Kidney capillary endothelial cell (primary cell): ENCODE measurements at regions not wholly inside any gene's neighbourhood (a gene's known extent, or its start where the extent isn't known, plus 50 kb on each side); places are given as distances from the start of the nearest gene placed in this dataset.
"Not testable (repeated sequence)": the region's sequence is repeated elsewhere in the genome, so short reads cannot be mapped to it uniquely, and the experiment has no call there.

Experiments
- DNase-seq: peaks from one replicate; pipeline ENCODE4 v3.0.0-alpha.2; 2018; ENCODE audit warnings: low spot score

GRCh38 chr14:49114161-49114893 is 471.9 kb downstream of the RPS29 start:
- DNase-seq = no peak

DNA sequence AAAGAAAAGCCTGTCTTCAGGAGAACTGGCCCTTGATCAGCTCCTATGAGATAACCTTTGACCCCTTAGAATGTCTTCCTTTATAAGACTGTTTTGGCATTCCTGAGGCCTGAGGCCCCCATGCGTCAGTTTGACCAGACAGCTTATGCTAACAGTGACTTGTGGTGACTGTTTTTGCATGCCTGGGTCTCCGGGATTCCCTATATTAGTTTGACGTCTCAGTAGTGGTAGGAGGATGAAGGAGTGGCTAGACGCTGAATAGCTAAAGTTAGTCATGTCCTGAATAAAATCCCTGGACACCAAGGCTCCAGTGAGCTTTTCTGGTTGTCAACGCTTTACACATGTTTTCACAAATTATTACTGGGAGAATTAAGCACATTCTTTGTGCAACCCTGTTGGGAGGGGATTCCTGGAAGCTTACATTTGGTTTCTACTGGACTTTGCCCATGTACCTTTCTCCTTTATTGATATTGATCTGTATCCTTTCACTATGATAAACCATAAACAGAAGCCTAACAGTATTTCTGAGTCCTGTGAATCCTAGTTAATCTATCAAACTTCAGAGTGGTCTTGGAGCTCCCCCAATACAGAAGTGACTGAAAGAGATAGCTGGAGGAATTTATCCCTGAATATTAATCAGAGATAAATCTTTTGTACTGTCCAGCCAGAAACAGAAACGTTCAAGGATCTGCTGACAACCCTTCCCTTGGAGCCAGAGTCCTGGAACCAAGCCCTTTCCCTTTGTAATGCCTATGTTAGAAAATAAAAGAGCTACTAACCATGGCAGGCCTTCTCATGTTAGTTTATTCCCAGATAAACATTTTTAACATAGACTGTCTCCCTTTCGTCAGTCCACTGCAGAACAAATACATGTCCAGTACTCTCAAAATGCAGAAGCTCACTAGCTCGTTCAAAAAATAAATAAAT is 479.2 kb downstream of the RPS29 start:
- DNase-seq = no peak

DNA sequence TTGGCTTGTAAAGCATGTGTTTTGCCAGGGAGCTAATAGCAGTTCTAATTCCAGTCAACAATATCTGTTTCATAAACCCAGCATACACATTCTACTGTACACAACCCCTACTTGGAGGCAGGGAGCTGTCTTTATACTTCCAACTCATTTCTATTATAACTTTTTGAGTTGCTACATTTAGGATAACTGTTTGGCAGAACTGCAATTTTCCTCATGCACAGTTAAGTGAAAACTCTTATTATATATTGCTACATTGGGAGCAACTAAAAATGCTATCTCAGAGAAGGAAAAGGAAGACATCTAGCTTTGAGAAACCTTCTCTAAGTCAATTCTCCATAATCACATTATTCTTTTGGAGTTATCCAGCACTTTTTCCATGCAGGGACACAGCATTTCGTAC is 480.2 kb downstream of the RPS29 start:
- no peak for DNase-seq

- DNase-seq = no peak
These were observed 480.7 kb downstream of the RPS29 start for GRCh38 chr14:49105512-49105911.

DNA sequence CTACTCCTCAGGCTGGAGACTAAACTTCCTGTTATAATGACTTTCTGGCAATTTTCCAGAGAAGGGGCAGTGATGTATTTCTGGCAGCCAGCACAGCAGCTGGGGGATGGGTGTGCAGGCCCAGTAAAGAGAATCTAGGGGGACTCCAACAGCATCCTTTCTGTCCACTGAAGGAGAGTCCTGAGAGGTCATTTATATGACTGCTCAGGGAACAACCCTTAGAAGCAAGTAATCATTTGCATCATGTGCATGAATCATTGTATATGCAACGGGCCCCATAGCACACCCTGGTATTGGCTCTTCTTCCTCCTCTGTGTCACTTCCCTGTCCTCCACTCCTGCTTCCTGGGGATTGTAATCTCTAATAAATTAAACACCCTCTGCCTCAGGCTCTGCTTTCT is 493.8 kb downstream of the RPS29 start:
- DNase-seq = no peak

DNA sequence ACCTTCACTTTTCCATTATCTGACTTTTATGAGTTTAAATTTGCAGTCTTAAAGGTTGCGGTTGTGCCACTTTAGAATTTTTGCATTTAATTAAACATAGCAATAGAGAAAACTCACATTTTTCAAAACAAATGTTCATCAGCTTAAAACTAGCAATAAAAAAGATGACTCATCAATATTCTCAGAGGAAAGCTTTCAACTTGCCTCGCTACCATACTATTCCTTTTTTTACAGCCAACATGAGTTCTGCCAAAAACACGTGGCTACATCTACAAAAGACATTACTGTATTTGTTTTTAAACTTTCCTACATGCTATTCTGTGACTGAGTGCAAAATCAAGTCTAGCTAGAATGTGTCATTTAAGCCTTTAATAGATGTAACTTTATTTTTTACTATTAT is 497.1 kb downstream of the RPS29 start:
- DNase-seq = no peak

DNA sequence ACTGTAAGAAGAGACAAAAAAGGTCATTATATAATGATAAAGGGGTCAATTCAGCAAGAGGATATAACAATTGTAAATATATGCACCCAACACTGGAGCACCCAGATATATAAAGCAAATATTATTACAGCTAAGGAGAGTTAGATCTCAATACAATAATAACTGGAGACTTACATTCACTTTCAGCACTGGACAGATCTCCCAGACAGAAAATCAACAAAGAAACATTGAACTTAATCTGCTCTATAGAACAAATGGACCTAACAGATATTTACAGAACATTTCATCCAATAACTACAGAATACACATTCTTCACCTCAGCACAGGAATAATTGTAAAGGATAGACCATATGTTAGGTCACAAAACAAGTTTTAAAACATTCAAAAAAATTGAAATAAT is 512.9 kb downstream of the RPS29 start:
- not testable (repeated sequence) for DNase-seq

DNA sequence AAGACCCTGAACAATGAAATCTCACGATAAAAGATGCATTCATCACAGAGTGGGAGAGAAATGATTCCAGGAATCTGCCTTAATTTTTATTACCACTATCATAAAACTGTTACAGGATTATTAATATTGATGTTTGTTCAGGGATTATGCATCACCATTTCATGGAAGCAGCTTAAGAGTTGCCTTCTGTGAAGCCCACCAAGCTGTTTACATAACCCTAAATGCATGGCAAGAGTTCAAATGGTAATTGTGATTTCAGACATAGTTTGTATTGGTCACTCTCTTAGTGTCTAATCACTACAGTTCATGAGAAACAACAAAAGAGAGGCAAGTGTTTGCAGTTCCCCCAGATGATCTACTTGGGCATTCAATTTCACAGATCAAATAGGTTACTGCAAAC is 527.7 kb downstream of the RPS29 start:
- DNase-seq = no peak

GRCh38 chr14:49057838-49058510 is 528.2 kb downstream of the RPS29 start:
- no peak for DNase-seq

DNA sequence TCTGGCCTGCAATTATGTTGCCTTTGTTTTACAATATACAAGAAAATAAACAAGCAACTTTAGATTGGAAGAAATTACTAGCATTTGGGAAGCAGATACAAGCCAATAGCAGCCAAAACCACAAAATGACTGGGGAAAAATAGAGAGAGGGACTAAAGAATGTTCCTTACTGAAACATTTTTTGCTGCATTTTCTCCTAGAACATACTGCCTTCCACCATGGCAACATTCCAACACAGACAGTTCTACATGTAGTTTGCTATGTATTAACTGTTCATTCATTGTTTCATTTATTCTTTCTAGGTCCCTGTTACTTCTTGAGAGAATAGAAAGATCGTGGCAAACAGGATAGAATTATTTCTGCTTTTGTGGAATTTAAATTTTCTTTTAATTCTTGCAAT is 530.2 kb downstream of the RPS29 start:
- no peak for DNase-seq

- DNase-seq = no peak
These were observed 533.7 kb downstream of the RPS29 start for GRCh38 chr14:49052521-49052920.

- no peak for DNase-seq
These were observed 534.7 kb downstream of the RPS29 start for GRCh38 chr14:49051328-49052060.

GRCh38 chr14:49050822-49051221 is 535.4 kb downstream of the RPS29 start:
- DNase-seq = no peak

- no peak for DNase-seq
These were observed 536.5 kb downstream of the RPS29 start for GRCh38 chr14:49049711-49050110.

GRCh38 chr14:49044981-49045380 is 541.2 kb downstream of the RPS29 start:
- no peak for DNase-seq

DNA sequence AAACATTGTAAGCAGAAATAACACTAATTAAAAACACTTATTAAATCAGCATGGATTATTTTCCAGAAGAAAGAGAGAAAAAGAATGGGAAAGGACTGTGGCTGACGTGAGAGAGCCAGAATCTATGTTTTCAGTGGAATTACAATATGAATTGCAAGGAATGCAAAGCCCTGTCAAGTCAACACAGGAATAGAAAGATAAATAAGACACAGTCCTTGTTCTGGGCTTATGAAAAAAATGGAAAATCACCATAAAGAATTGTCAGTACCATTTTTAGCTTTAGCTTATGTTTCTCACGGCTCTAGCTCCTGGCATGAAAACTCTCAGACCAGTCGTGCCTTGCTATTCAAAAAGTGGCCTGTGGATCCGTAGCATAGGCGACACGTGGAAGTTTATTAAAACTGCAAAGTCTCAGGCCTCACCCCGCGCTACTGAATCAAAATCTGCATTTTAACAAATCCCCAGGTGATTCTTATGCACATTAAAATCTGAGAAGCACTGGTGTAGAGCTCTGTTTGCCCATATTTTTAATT is 549.1 kb downstream of the RPS29 start:
- DNase-seq = no peak

- no peak for DNase-seq
These were observed 549.9 kb downstream of the RPS29 start for GRCh38 chr14:49036266-49036665.

GRCh38 chr14:49033131-49033530 is 553.0 kb downstream of the RPS29 start:
- no peak for DNase-seq

GRCh38 chr14:49031710-49032109 is 554.5 kb downstream of the RPS29 start:
- DNase-seq = not testable (repeated sequence)

- DNase-seq = no peak
These were observed 566.6 kb downstream of the RPS29 start for GRCh38 chr14:49019467-49020115.

DNA sequence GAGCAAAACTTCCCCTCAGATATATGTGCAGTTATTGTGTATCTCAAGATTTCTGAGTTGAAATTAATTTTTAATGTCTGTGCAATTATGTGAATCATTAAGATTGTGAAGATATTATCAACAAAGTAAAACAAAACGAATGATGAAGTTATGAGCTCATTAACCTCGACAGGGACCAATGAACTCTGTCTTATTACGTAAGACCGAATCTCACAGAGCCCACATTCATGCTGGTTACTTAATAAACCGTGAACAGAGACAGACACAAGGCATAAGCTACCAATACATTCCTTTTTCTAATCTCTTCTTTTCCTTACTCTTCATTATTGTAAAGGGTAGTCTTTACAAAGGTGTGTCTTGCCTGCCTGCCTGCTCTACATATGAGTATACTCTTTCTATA is 568.7 kb downstream of the RPS29 start:
- DNase-seq = no peak
